OCI-LY1 (cell line): ENCODE measurements at regions not wholly inside any gene's neighbourhood (a gene's known extent, or its start where the extent isn't known, plus 50 kb on each side); places are given as distances from the start of the nearest gene placed in this dataset.

Experiments used
- H2AFZ ChIP-seq: fragments of 200-600 bp; sonication (generic), shearing (Covaris generic); 2 replicates; pipeline ENCODE4 v1.6.0; 2014; ENCODE audit warnings: antibody characterized with exemption, mild to moderate bottlenecking, low read length
- H3F3A ChIP-seq: fragments of 200-600 bp; sonication (generic), shearing (Covaris generic); 2 replicates; pipeline ENCODE4 v1.6.0; 2014; ENCODE audit warnings: mild to moderate bottlenecking, antibody characterized with exemption, low read length, moderate library complexity; ENCODE audit not compliant: insufficient read depth
- H3K27ac ChIP-seq: fragments of 200-600 bp; sonication (generic); 2 replicates; pipeline ENCODE4 v1.5.1; 2014; ENCODE audit warnings: low read length, mixed run types, mild to moderate bottlenecking, low read depth; ENCODE audit not compliant: poor library complexity, severe bottlenecking
- H3K27me3 ChIP-seq: fragments of 200-600 bp; sonication (generic); 2 replicates; pipeline ENCODE4 v1.6.0; 2014; ENCODE audit warnings: antibody characterized with exemption, mild to moderate bottlenecking, low read length, moderate library complexity; ENCODE audit not compliant: insufficient read depth
- H3K36me3 ChIP-seq: fragments of 200-600 bp; sonication (generic); 2 replicates; pipeline ENCODE4 v1.6.1; 2014; ENCODE audit warnings: mild to moderate bottlenecking, antibody characterized with exemption, low read length, moderate library complexity, mixed read lengths; ENCODE audit not compliant: insufficient read depth
- H3K4me1 ChIP-seq: fragments of 200-600 bp; sonication (generic); 2 replicates; pipeline ENCODE4 v1.5.1; 2014; ENCODE audit warnings: mild to moderate bottlenecking, low read length, moderate library complexity; ENCODE audit not compliant: insufficient read depth, severe bottlenecking
- H3K4me2 ChIP-seq: fragments of 200-600 bp; sonication (generic), shearing (Covaris generic); 2 replicates; pipeline ENCODE4 v1.6.1; 2014; ENCODE audit warnings: low read length
- H3K4me3 ChIP-seq: fragments of 200-600 bp; sonication (generic); 2 replicates; pipeline ENCODE4 v1.5.1; 2014; ENCODE audit warnings: low read length, low read depth, mild to moderate bottlenecking, mixed read lengths; ENCODE audit not compliant: poor library complexity, severe bottlenecking
- H3K79me2 ChIP-seq: fragments of 200-600 bp; shearing (Covaris generic); 2 replicates; pipeline ENCODE4 v1.6.1; 2016; ENCODE audit warnings: mixed run types, low read length, mixed read lengths; ENCODE audit not compliant: insufficient read depth
- H3K9ac ChIP-seq: fragments of 200-600 bp; sonication (generic), shearing (Covaris generic); 2 replicates; pipeline ENCODE4 v1.6.1; 2014; ENCODE audit warnings: mild to moderate bottlenecking, low read length, mixed read lengths
- H3K9me2 ChIP-seq: fragments of 200-600 bp; sonication (generic), shearing (Covaris generic); 2 replicates; pipeline ENCODE4 v1.6.1; 2014; ENCODE audit warnings: low read depth, mild to moderate bottlenecking, low read length, mixed read lengths
- H3K9me3 ChIP-seq: fragments of 200-600 bp; shearing (Covaris generic); 2 replicates; pipeline ENCODE4 v1.6.1; 2014; ENCODE audit warnings: low read length, mixed read lengths
- H4K20me1 ChIP-seq: fragments of 200-600 bp; sonication (generic), shearing (Covaris generic); 2 replicates; pipeline ENCODE4 v1.6.0; 2016; ENCODE audit warnings: mild to moderate bottlenecking, low read length; ENCODE audit not compliant: insufficient read depth
- CTCF ChIP-seq: fragments of 200-600 bp; sonication (generic), shearing (Covaris generic); IDR thresholded peaks from 2 replicates; pipeline ENCODE4 v1.5.1; 2017; ENCODE audit warnings: mild to moderate bottlenecking, antibody characterized with exemption, low read length, moderate library complexity, mixed read lengths
- EZH2 ChIP-seq: fragments of 200-600 bp; sonication (generic), shearing (Covaris generic); IDR thresholded peaks from 2 replicates; pipeline ENCODE4 v1.8.0; 2017; ENCODE audit warnings: borderline replicate concordance, mixed run types, mild to moderate bottlenecking, antibody characterized with exemption, low read length, moderate library complexity, mixed read lengths

- H3K4me2 ChIP-seq: no peak overlapping the region
- no peaks in the 10 kb centered on the region for H3K79me2 ChIP-seq
- no peaks in the 10 kb centered on the region for H3K9me3 ChIP-seq
- no peaks in the 10 kb centered on the region for H4K20me1 ChIP-seq
- no peak overlapping the region for H3K9ac ChIP-seq
- no peaks in the 10 kb centered on the region for H3K4me1 ChIP-seq
- H3K27me3 ChIP-seq: no peaks in the 10 kb centered on the region
- no peaks in the 10 kb centered on the region for H3K9me2 ChIP-seq
- no peaks in the 10 kb centered on the region for H3F3A ChIP-seq
- H2AFZ ChIP-seq: no peak overlapping the region
- TF ChIP-seq CTCF (no peak), EZH2 (no peak)
- H3K36me3 ChIP-seq: no peaks in the 10 kb centered on the region
- no peak overlapping the region for H3K4me3 ChIP-seq
- H3K27ac ChIP-seq: no peak overlapping the region
Measured at GRCh38 chr17:72342061-72342460, 221.2 kb downstream of the SOX9 start.

- H3K27me3 ChIP-seq: no peaks in the 10 kb centered on the region
- no peaks in the 10 kb centered on the region for H4K20me1 ChIP-seq
- no peak overlapping the region for H3K4me3 ChIP-seq
- no peak overlapping the region for H3K27ac ChIP-seq
- no peak overlapping the region for H3K9ac ChIP-seq
- H3K79me2 ChIP-seq: no peaks in the 10 kb centered on the region
- no peaks in the 10 kb centered on the region for H3K4me1 ChIP-seq
- H3F3A ChIP-seq: no peaks in the 10 kb centered on the region
- no peaks in the 10 kb centered on the region for H3K9me2 ChIP-seq
- TF ChIP-seq EZH2 (no peak), CTCF (no peak)
- no peak overlapping the region for H2AFZ ChIP-seq
- H3K4me2 ChIP-seq: no peak overlapping the region
- H3K36me3 ChIP-seq: no peaks in the 10 kb centered on the region
- no peaks in the 10 kb centered on the region for H3K9me3 ChIP-seq
Measured at GRCh38 chr17:72342627-72343527, 222.1 kb downstream of the SOX9 start.

GRCh38 chr17:72343911-72344310 is 223.1 kb downstream of the SOX9 start:
- Histone ChIP-seq H2AFZ (no peak overlapping the region), H4K20me1 (no peaks in the 10 kb centered on the region), H3K4me2 (no peak overlapping the region), H3K9ac (no peak overlapping the region), H3K27me3 (no peaks in the 10 kb centered on the region), H3K4me1 (no peaks in the 10 kb centered on the region), H3K9me3 (no peaks in the 10 kb centered on the region), H3K27ac (no peak overlapping the region), H3K4me3 (no peak overlapping the region), H3F3A (no peaks in the 10 kb centered on the region), H3K36me3 (no peaks in the 10 kb centered on the region), H3K79me2 (no peaks in the 10 kb centered on the region), H3K9me2 (no peaks in the 10 kb centered on the region)
- TF ChIP-seq CTCF (no peak), EZH2 (no peak)
